Transverse colon (tissue), 4 donors: ENCODE measurements at regions not wholly inside any gene's neighbourhood (a gene's known extent, or its start where the extent isn't known, plus 50 kb on each side); places are given as distances from the start of the nearest gene placed in this dataset.

Experiments used
- CTCF ChIP-seq, 5 experiments: fragments of 200-600 bp in 3 of 5; fragments of 450-650 bp in 2 of 5; sonication (generic) in 3 of 5; IDR thresholded peaks; 1 replicate in 2 of 5; 2 replicates in 3 of 5; pipeline ENCODE4 v1.5.1; 2016 to 2017; ENCODE audit warnings: antibody characterized with exemption in 5 of 5, inconsistent platforms in 3 of 5, mild to moderate bottlenecking in 2 of 5, moderate library complexity in 1 of 5
- EP300 ChIP-seq: sonication (generic); formaldehyde crosslinking; IDR thresholded peaks from one replicate; pipeline ENCODE4 v1.6.1; 2017; ENCODE audit warnings: antibody characterized with exemption, low read depth
- POLR2A ChIP-seq: fragments of 450-650 bp; IDR thresholded peaks from one replicate; pipeline ENCODE4 v1.6.1; 2016; ENCODE audit warnings: antibody characterized with exemption, mild to moderate bottlenecking, moderate library complexity
- POLR2AphosphoS5 ChIP-seq, 3 donors: sonication (generic); formaldehyde crosslinking; IDR thresholded peaks; one replicate each; pipeline ENCODE4 v1.6.1; 2016; ENCODE audit warnings: antibody characterized with exemption in 3 of 3

- no peak for TF ChIP-seq CTCF (IDR thresholded peaks at IDR 0.05)
- no peak for TF ChIP-seq POLR2AphosphoS5 (IDR thresholded peaks at IDR 0.05)
- no peak for TF ChIP-seq EP300
- TF ChIP-seq POLR2A, result no peak
These were observed 570.6 kb downstream of the EFNA5 start for GRCh38 chr5:107100121-107100520.
